ENCODE measurements at regions not wholly inside any gene's neighbourhood (a gene's known extent, or its start where the extent isn't known, plus 50 kb on each side); places are given as distances from the start of the nearest gene placed in this dataset.

DNA sequence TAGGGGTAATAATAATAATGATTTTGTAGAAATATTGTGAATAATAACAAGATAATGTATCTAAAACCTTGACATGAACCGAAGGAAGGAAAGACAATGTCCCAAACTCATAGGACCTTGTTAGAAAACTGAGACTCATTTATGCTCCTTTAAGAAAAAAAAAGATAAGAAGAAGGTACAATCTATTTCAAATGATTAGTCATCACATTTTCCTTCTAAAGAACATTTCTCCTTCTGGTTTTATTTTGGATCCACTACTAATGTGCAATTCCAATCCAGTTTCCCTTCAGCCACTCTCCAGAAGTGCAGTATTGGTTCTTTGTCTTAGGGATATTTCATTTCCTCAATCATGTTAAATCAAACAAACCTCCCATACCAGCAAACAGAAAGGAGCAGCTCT lies 526.7 kb downstream of the FUT8 start:
- TF ChIP-seq CTCF (IDR thresholded peaks at IDR 0.05) (no peak), POLR2A (IDR thresholded peaks at IDR 0.05) (no peak)

Data from body of pancreas (tissue), 4 donors.